Spleen (tissue), 11 donors: ENCODE measurements at regions not wholly inside any gene's neighbourhood (a gene's known extent, or its start where the extent isn't known, plus 50 kb on each side); places are given as distances from the start of the nearest gene placed in this dataset.

ENCODE experiments used
- DNase-seq: peaks from one replicate; pipeline ENCODE4 v3.0.0-alpha.2; 2020
- H3K27ac ChIP-seq, 8 donors: fragments of 200-600 bp; sonication (generic) in 7 of 8; 1 replicate in 4 of 8; 2 replicates in 4 of 8; pipeline versions ENCODE4 v1.5.0 to v1.8.0; 2016 to 2021; ENCODE audit warnings: inconsistent platforms in 4 of 8, mild to moderate bottlenecking in 4 of 8, moderate library complexity in 1 of 8
- H3K27me3 ChIP-seq, 7 donors: fragments of 200-600 bp; sonication (generic) in 6 of 7; replicated peaks in 1 of 7; 1 replicate in 4 of 7; 2 replicates in 3 of 7; pipeline versions ENCODE4 v1.5.0 to v1.8.0; 2016 to 2021; ENCODE audit warnings: inconsistent platforms in 3 of 7, mild to moderate bottlenecking in 1 of 7
- H3K36me3 ChIP-seq, 6 donors: fragments of 200-600 bp; sonication (generic) in 5 of 6; 1 replicate in 4 of 6; 2 replicates in 2 of 6; pipeline versions ENCODE4 v1.5.0 to v1.8.0; 2016 to 2021; ENCODE audit warnings: inconsistent platforms in 2 of 6
- H3K4me1 ChIP-seq, 6 donors: fragments of 200-600 bp; sonication (generic) in 5 of 6; 1 replicate in 3 of 6; 2 replicates in 3 of 6; pipeline versions ENCODE4 v1.5.0 to v1.8.0; 2016 to 2021; ENCODE audit warnings: inconsistent platforms in 3 of 6
- H3K4me3 ChIP-seq, 8 donors: fragments of 200-600 bp; sonication (generic) in 7 of 8; 1 replicate in 4 of 8; 2 replicates in 4 of 8; pipeline versions ENCODE4 v1.5.0 to v1.8.0; 2016 to 2021; ENCODE audit warnings: inconsistent platforms in 4 of 8, mild to moderate bottlenecking in 4 of 8, moderate library complexity in 2 of 8
- H3K9me3 ChIP-seq, 8 donors: fragments of 200-600 bp; sonication (generic) in 7 of 8; 1 replicate in 4 of 8; 2 replicates in 4 of 8; pipeline versions ENCODE4 v1.5.0 to v1.8.0; 2016 to 2021; ENCODE audit warnings: inconsistent platforms in 4 of 8
- CTCF ChIP-seq, 11 experiments: fragments of 200-600 bp in 7 of 11; fragments of 450-650 bp in 4 of 11; sonication (generic) in 4 of 11; IDR thresholded peaks in 8 of 11; conservative IDR thresholded peaks in 3 of 11; 1 replicate in 7 of 11; 2 replicates in 4 of 11; pipeline versions ENCODE4 v1.4.0 to v1.8.0; 2016 to 2021; ENCODE audit warnings: antibody characterized with exemption in 11 of 11, inconsistent platforms in 4 of 11, mild to moderate bottlenecking in 1 of 11
- POLR2A ChIP-seq, 3 donors: fragments of 450-650 bp; IDR thresholded peaks; one replicate each; pipeline ENCODE4 v1.5.1; 2017; ENCODE audit warnings: antibody characterized with exemption in 3 of 3, mild to moderate bottlenecking in 1 of 3
- POLR2AphosphoS5 ChIP-seq, 3 donors: sonication (generic); formaldehyde crosslinking; IDR thresholded peaks; one replicate each; pipeline ENCODE4 v1.5.1; 2017; ENCODE audit warnings: antibody characterized with exemption in 3 of 3
- WGBS, 5 donors: extraction: QIAGEN DNeasy Blood & Tissue Kit in 3 of 5; methylation state at CpG; one replicate each; pipeline versions ENCODE4 v1.1.5 to v1.1.7; 2013 to 2018; 5-methylcytosine and 5-hydroxymethylcytosine counted together
- intact Hi-C: fragments of 100-400 bp; cut with DNase I; formaldehyde crosslinking; loops from one replicate; pipeline ENCODE4 v1.15.0; 2023; ENCODE audit warnings: low total_unique reads
- microRNA-seq, 3 donors: library from miRNA; unstranded; fragments of <30 nt; microRNA quantifications; one replicate each; pipeline versions ENCODE4 to v1.1.0, GENCODE V29; 2019 to 2020
- small RNA-seq, 4 donors: library from RNA; depleted of rRNA; stranded (forward); fragments of <200 nt; gene quantifications; one replicate each; pipeline ENCODE3, GENCODE V24; 2016
- donor health status: healthy with polysubstance abuse.
- donor health status: DM: no; HTN: no; CAD: no; lungs with moderate emphysema.
- donor health status: DM: no; HTN: no; CAD: no.
- donor health status: Bipolar disorder and iron deficiency.
- donor health status: healthy.
- donor health status: DM: no; HTN: no; CAD: no.
- donor health status: DM: yes; HTN: yes; CAD: no.

- Histone ChIP-seq H3K27me3 (no peaks in the 10 kb centered on the region), H3K4me1 (no peaks in the 10 kb centered on the region), H3K9me3 (peaks cover 0 to 4% (median 0%) of the 10 kb centered on the region in 8 donors), H3K36me3 (no peaks in the 10 kb centered on the region), H3K4me3 (no peak overlapping the region), H3K27ac (peak overlapping the region in 2 of 8 donors; percentile 19 to 41)
- 42 to 63% (median 55%) methylated on average over 4 of the region's 4 CpGs for WGBS, 5 donors
- no peak for DNase-seq
- intact Hi-C loops = no loop called here
- no peak for TF ChIP-seq POLR2AphosphoS5 (IDR thresholded peaks at IDR 0.05)
- no peak for TF ChIP-seq POLR2A (IDR thresholded peaks at IDR 0.05)
- no peak for TF ChIP-seq CTCF (IDR thresholded peaks at IDR 0.05 in 8 of 11, conservative IDR thresholded peaks at IDR 0.05 in 3 of 11)
Observed at GRCh38 chr21:23162198-23162946, 2164.2 kb downstream of the NCAM2 start.

Small RNA genes in the stretch of these regions (microRNA-seq; reads per million reads assigned to microRNA genes)
- gene MIR6130 = 0 reads per million in 3 donors

Small RNA genes in the stretch of these regions (small RNA-seq; reads per million reads assigned to genes)
- 0 reads per million in 4 donors for gene MIR6130
- gene RNU4-45P = 0 to 0.07 (median 0) reads per million in 4 donors
